Stimulated activated CD8-positive, alpha-beta memory T cell treated with anti-CD3 and anti-CD28 coated beads, Interleukin-4, amount 100 ng/mL, for 48 hours (primary cell): ENCODE measurements at regions not wholly inside any gene's neighbourhood (a gene's known extent, or its start where the extent isn't known, plus 50 kb on each side); places are given as distances from the start of the nearest gene placed in this dataset.

Experiments used
- DNase-seq: peaks from one replicate; pipeline ENCODE4 v3.0.0-alpha.2; 2020

GRCh38 chr5:4987431-4987830 is 152.7 kb upstream of the ADAMTS16 start:
- no peak for DNase-seq

- no peak for DNase-seq
These were observed 151.0 kb upstream of the ADAMTS16 start for GRCh38 chr5:4989118-4989517.

GRCh38 chr5:4990017-4990416 is 150.1 kb upstream of the ADAMTS16 start:
- DNase-seq = no peak

DNA sequence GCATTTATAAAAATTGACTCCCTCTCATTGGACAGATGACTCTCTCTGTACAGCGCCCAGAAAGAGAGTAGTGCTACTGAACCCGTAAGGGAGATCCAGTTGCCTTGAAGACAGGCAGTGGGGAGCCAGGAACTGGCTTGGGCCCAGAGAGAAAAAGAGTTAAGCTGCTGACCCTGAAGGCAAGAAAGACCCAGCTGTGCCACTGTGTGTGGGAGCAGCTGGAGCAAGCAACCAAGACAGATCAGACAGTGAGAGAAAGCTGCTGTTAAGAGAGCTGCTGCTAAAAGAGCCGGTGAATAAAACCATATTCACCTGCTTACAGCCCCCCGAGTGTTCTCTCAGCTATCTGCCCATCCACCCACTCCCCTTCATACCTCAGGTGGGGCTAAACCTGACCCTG is 149.7 kb upstream of the ADAMTS16 start:
- no peak for DNase-seq

DNA sequence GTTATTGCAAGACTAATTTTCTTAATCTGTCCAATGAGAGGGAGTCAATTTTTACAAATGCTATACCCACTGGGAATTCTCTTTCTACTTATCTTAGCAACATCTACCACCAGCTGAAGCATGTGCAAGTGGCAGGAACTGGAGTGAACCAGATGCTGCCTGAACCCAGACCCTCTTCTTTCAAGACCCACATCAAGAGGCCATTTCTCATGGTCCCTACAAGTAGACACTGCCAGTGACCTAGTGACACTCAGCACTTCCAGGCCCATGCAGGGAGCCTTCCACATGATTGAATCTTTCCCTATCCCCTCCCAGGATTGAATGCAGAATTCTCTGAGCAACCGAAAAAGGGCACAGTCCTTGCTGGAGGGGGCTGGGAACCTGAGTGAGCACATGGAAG is 148.2 kb upstream of the ADAMTS16 start:
- DNase-seq = no peak

DNA sequence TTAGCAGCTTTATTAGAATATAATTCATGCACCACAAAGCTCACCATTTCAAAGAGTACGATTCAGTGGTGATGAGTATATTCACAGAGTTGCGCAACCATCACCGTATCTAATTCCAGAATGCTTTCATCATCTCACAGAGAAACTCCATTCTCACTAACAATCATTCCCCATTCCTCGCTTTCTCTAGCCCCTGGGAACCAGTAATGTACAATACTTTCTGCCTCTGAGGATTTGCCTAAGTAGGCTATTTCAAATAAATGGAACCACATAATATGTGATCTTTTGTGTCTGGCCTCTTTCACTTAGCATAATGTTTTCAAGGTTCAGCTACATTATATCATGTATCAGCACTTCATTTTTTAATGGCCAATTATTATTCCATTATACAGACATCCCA is 145.1 kb upstream of the ADAMTS16 start:
- DNase-seq = no peak

GRCh38 chr5:5005353-5005752 is 134.8 kb upstream of the ADAMTS16 start:
- no peak for DNase-seq

- no peak for DNase-seq
These were observed 133.6 kb upstream of the ADAMTS16 start for GRCh38 chr5:5006548-5006947.

DNA sequence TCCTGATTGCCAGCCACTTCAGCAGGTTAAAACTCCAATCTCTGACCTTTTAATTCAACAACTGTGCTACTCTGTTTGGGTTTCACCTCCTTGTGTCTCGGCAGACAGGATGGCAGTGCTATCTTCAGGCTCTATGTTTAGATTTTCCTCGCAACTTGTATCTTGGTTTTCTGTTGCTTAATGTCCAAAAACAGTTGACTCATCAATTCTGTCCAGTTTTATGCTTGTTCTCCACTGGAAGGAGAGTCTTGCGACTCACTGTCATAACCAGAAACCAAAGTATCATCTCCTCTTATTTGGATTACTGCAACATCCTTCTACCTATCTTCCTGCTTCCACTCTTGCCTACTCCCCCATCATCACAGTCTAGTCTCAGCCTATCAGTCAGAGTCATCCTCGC is 130.9 kb upstream of the ADAMTS16 start:
- DNase-seq = no peak

- DNase-seq = no peak
These were observed 129.0 kb upstream of the ADAMTS16 start for GRCh38 chr5:5011151-5011550.

DNA sequence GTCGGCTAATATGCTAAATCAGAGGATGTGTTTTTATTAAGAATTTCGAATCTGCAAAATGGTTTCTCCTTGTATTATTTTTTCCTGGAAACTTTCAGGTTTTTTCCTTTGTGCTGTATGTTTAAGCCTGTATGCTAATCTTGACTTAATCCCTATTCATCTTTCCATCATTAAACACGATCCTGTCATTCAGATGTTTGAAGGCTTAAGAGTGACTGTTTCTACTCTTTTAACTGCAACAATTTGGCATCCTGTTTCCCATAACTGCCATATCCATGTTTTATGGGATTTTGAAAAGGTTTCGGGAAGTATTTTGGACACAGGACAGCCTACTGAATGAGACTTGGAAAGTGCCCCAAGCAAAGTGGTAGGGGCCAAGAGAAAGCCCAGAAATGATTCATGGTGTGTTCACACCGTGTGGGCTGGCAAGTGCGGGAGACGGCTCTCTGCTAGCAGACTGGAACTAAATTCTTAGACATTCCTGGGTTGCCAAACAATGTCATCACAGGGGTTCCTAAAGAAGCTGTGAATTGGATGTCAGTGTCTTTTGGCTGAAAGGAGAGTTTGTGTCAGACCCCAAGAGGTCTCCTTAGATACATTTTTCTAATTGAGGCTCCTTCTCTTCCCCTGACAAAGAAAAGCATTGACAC is 125.4 kb upstream of the ADAMTS16 start:
- no peak for DNase-seq

DNA sequence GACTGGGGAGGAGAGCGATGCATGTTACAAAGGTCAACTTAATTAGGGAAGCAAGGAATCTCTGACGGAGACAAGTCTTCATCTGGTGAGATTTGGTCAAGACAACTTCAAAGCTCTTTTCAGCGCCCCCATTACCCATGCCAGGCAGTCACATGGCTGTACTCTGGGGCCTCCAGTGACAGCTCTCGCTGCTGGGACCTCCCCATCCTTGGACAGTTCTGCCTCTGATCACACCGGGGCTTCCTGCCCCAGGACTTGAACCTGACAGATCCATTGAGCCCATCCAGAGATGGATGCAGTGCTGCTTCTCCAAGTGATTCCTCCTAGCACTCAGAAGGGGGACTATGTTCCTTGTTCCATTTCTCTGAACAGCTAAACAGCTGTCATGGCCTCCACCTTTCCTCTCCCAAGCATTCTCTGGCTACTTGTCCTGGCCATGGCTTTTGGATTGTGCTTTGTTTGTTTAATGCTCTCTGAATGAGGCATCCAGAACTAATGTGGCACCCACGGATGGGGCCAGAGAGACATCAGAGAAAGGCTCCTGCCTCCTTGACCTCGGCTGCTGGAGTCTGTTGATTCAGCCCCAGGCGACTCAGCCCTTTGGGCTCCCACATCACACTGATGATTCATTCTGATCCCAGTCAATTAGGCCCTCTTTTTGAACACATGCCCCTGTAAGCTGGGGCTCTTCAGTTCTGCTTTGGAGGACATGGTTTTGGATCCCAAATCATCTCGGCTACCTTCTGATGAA is 122.1 kb upstream of the ADAMTS16 start:
- DNase-seq = no peak

DNA sequence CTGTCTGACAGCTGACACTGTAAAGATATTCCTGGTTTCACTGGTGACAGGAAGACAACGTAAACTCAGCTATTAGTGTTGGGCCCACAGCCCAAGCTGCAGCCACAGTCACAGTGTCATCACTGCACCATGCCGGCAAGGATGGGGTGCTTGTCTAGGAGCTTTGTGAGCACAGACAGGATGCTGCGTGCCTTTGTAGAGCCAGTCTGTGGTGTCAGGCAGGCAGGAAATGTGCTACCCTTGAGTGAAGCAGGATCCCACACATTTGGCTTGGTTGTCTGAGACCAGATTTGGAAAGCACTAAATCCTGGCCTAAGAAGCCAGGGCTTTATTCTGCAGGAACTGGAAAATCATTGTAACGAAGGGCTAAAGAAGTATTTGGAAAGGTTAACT is 121.6 kb upstream of the ADAMTS16 start:
- DNase-seq = no peak

DNA sequence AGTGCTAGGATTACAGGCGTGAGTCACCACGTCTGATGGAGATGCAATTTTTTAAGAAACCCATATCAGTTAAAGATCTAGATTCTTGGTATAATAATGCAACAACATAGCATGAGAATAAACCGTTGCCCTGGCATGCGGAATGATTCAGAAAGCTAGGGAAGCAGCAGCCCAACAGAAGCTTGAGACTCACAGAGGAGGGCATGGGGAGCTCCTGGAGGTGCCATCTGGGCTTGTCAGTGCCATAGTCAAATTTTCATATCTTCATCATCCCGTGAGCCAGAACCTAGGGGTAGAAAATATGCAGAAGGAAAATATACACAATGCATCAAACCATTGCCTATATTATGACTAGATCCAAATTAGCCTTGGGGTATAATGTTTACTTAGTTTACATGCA is 118.7 kb upstream of the ADAMTS16 start:
- DNase-seq = no peak

DNA sequence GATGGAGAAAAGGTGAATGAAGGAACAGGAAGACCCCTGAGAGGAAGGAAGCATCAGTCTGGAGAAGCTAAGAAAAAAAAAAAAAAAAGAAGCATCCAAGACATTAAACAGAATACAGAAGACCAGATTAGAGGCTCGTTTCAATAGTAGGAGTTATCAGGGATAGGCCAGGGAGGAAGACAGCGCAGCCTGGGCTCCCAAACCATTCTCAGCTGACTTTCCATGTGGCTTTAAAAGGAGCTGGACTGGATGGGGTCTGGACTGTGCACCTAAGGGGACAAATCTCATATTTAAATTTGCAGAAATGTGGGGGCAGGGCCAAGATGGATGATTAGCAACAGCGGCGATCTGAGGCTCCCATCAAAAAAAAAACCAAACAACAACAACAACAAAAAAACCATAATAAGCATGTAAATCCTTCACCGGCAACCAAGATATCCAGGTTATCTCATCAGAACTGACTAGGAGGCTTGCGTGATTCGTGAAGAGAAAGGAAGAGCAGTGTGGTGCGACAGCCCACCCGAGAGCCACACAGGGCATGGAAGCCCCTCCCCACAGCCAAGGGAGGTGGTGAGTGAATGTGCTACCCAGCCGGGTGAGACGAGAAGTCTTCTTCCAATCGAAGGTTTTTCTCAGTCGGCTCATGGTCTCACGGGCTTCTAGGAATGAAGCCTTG is 114.9 kb upstream of the ADAMTS16 start:
- no peak for DNase-seq

- no peak for DNase-seq
These were observed 114.2 kb upstream of the ADAMTS16 start for GRCh38 chr5:5025774-5026408.

DNA sequence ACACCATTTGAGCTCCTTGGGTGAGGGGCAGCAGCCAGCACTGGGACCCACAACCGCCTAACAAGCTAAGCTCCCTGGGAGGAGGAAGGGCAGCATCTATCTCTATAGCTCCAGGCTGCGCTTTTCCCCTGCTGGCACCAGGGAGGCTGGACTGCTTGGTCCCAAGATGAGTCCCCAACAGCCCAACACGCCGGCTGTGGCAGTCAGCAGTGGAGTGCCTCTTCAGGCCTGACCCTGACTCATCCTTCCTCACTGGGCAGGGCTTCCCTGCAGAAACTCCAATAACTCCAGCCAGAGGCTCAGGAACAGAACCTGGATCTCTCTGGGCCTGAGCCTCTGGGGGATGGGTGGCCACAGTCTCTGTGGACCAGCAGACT is 113.7 kb upstream of the ADAMTS16 start:
- no peak for DNase-seq

DNA sequence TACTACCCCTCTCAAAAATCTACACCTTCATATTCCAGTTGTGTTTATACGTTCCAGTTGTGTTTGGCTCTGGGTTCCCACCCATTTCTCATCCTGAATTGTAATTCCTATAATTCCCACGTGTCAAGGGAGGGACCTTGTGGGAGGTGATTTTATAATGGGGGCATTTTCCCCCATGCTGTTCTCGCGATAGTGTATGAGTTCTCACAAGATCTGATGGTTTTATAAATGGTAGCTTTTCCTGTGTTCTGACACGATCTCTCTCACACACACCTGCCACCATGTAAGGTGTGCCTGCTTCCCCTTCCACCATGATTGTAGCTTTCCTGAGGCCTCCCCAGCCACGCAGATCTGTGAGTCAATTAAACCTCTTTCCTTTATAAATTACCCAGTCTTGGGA is 108.5 kb upstream of the ADAMTS16 start:
- no peak for DNase-seq

- DNase-seq = no peak
These were observed 102.5 kb upstream of the ADAMTS16 start for GRCh38 chr5:5037674-5038073.

GRCh38 chr5:5039918-5040317 is 100.2 kb upstream of the ADAMTS16 start:
- DNase-seq = no peak

DNA sequence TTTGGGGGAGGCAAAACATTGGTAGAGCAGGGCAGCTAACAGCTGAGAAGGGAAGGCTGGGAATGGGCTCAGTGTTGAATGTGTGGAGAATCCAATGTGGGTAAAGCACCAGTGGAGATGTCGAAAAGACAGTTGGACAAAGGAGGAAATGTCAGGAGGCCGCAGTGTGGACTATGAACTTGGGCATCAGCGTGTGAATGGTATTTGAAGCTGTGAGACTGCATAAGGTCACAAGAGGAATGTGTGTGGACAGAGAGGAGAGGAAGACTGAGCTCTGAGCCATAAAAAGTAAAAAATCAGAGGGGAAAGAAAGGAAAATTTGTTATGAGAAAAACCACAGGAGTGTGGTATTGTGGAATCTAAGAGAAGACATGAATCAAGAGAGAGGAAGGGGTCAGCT is 99.4 kb upstream of the ADAMTS16 start:
- no peak for DNase-seq

- DNase-seq = no peak
These were observed 97.3 kb upstream of the ADAMTS16 start for GRCh38 chr5:5042806-5043205.

DNA sequence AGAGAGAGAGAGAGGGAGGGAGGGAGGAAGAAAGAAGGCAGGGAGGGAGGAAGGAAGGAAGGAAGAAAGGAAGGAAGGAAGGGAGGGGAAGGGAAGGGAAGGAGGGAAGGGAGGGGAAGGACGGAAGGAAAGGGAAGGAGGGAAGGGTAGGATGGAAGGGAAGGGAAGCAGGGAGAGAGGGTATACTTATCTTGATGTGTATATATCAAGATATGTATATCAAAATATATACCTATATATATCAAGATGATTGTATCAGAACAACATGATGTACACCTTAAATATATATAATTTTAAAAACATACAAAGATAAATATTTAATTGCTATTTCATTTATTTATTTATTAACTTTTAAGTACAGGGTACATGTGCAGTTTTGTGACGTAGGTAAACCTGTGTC is 96.8 kb upstream of the ADAMTS16 start:
- DNase-seq = no peak
